ENCODE measurements at regions not wholly inside any gene's neighbourhood (a gene's known extent, or its start where the extent isn't known, plus 50 kb on each side); places are given as distances from the start of the nearest gene placed in this dataset.
"Not testable (repeated sequence)": the region's sequence is repeated elsewhere in the genome, so short reads cannot be mapped to it uniquely, and the experiment has no call there.

DNA sequence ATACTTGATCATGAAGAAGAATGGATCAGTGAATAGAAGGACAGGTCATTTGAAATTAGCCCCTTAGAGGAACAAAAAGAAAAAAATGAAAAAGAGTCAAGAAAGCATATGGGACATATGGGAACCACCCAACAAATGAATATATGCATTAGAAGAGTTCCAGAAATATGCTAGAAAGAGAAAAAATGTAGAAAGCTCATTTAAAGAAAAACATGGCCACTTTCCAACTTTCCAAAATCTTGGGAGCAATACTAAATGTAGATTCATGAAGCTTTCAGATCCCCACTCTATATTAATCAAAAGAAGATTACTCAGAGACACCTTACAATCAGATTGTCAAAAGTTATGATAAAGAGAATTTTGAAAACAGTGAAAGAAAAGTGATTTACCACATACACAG is 334.8 kb upstream of the NMUR2 start:
- no peak overlapping the region for H3K4me3 Mint-ChIP-seq
- peaks cover 7% of the 10 kb centered on the region for H3K9me3 ChIP-seq (ENCODE audit: control insufficient read depth, insufficient read depth, low read length)
- H3K27me3 ChIP-seq (ENCODE audit: control insufficient read depth, insufficient read depth, low read length) = no peaks in the 10 kb centered on the region
- DNase-seq (no peak), ATAC-seq (no peak)
- no peaks in the 10 kb centered on the region for H3K4me1 ChIP-seq (ENCODE audit: control insufficient read depth, insufficient read depth, low read length)
- peaks cover 26% of the 10 kb centered on the region for H3K36me3 Mint-ChIP-seq
- H3K27ac Mint-ChIP-seq = no peak overlapping the region
- TF ChIP-seq, protein P1, sequence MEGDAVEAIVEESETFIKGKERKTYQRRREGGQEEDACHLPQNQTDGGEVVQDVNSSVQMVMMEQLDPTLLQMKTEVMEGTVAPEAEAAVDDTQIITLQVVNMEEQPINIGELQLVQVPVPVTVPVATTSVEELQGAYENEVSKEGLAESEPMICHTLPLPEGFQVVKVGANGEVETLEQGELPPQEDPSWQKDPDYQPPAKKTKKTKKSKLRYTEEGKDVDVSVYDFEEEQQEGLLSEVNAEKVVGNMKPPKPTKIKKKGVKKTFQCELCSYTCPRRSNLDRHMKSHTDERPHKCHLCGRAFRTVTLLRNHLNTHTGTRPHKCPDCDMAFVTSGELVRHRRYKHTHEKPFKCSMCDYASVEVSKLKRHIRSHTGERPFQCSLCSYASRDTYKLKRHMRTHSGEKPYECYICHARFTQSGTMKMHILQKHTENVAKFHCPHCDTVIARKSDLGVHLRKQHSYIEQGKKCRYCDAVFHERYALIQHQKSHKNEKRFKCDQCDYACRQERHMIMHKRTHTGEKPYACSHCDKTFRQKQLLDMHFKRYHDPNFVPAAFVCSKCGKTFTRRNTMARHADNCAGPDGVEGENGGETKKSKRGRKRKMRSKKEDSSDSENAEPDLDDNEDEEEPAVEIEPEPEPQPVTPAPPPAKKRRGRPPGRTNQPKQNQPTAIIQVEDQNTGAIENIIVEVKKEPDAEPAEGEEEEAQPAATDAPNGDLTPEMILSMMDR (IDR thresholded peaks at IDR 0.05) = no peak
- H3K27ac ChIP-seq (ENCODE audit: low read length) = no peak overlapping the region
- H3K4me1 Mint-ChIP-seq = no peaks in the 10 kb centered on the region
- H3K4me3 ChIP-seq (ENCODE audit: low read length) = no peak overlapping the region
- H3K27me3 Mint-ChIP-seq (ENCODE audit: low read depth in 2 of 2) = no peaks in the 10 kb centered on the region
- peaks cover 20% of the 10 kb centered on the region in 2 donors for H3K9me3 Mint-ChIP-seq
- intact Hi-C loops (cut with micrococcal nuclease) = no loop called here
- H3K36me3 ChIP-seq (ENCODE audit: control insufficient read depth, insufficient read depth, low read length) = no peaks in the 10 kb centered on the region

DNA sequence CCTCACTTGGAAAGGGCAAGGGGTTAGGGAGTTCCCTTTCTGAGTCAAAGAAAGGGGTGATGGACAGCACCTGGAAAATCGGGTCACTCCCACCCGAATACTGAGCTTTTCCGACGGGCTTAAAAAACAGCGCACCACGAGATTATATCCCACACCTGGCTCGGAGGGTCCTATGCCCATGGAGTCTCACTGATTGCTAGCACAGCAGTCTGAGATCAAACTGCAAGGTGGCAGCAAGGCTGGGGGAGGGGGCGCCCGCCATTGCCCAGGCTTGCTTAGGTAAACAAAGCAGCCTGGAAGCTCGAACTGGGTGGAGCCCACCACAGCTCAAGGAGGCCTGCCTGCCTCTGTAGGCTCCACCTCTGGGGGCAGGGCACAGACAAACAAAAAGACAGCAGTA is 336.0 kb upstream of the NMUR2 start:
- 90% methylated on average over 7 of the region's 10 CpGs for WGBS (ENCODE audit: insufficient coverage)
- H3K27me3 Mint-ChIP-seq (ENCODE audit: low read depth in 2 of 2); H3K27ac Mint-ChIP-seq; ATAC-seq; DNase-seq; H3K4me1 ChIP-seq (ENCODE audit: control insufficient read depth, insufficient read depth, low read length); H3K36me3 ChIP-seq (ENCODE audit: control insufficient read depth, insufficient read depth, low read length); H3K27me3 ChIP-seq (ENCODE audit: control insufficient read depth, insufficient read depth, low read length); H3K4me1 Mint-ChIP-seq; intact Hi-C loops (cut with micrococcal nuclease); H3K27ac ChIP-seq (ENCODE audit: low read length); H3K4me3 Mint-ChIP-seq; H3K9me3 ChIP-seq (ENCODE audit: control insufficient read depth, insufficient read depth, low read length); H3K4me3 ChIP-seq (ENCODE audit: low read length): not testable (repeated sequence)
- H3K9me3 Mint-ChIP-seq = peaks cover 12 to 18% of the 10 kb centered on the region in 2 donors
- peaks cover 24% of the 10 kb centered on the region for H3K36me3 Mint-ChIP-seq

DNA sequence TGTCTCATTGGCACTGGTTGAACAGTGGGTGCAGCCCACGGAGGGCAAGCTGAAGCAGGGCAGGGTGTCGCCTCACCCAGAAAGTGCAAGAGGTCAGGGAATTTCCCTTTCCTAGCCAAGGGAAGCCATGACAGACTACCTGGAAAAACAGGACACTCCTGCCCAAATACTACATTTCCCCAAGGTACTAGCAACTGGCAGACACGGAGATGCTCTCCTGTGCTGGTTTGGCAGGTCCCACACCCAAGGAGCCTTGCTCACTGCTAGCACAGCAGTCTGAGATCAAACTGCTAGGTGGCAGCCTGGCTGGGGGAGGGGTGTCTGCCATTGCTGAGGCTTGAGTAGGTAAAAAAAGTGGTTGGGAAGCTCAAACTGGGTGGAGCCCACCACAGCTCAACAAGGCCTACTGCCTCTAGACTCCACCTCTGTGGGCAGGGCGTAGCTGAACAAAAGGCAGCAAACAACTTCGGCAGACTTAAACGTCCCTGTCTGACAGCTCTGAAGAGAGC is 382.7 kb upstream of the NMUR2 start:
- WGBS (ENCODE audit: insufficient coverage) = 73% methylated on average over 6 of the region's 6 CpGs
- DNase-seq; H3K27ac ChIP-seq (ENCODE audit: low read length); H3K27ac Mint-ChIP-seq; H3K4me1 ChIP-seq (ENCODE audit: control insufficient read depth, insufficient read depth, low read length); H3K4me3 ChIP-seq (ENCODE audit: low read length); H3K4me1 Mint-ChIP-seq; H3K27me3 ChIP-seq (ENCODE audit: control insufficient read depth, insufficient read depth, low read length); H3K4me3 Mint-ChIP-seq; ATAC-seq; H3K36me3 ChIP-seq (ENCODE audit: control insufficient read depth, insufficient read depth, low read length); H3K36me3 Mint-ChIP-seq; intact Hi-C loops (cut with micrococcal nuclease); H3K9me3 ChIP-seq (ENCODE audit: control insufficient read depth, insufficient read depth, low read length); H3K27me3 Mint-ChIP-seq (ENCODE audit: low read depth in 2 of 2): not testable (repeated sequence)
- peaks cover 10 to 19% of the 10 kb centered on the region in 2 donors for H3K9me3 Mint-ChIP-seq

DNA sequence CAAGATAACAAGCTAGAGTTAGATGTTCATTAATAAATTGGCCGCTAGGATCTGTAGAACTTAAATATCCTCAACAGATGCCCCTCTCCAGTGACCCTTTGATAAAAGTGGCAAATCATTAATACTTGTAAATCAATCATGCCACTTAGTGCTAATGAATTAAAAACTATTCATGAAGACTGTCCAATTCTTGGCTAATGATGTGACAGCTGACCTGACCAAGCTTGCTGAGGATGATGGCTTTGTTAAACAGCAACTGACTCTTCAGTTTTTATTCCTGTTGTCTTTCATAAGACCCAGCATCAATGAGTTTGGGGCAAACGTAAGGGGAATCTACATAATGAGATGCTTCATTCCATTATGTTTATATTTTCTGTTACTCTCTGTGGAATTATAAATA is 396.8 kb upstream of the NMUR2 start:
- Mint-ChIP-seq H3K36me3 (no peaks in the 10 kb centered on the region), H3K27me3 (ENCODE audit: low read depth in 2 of 2) (no peaks in the 10 kb centered on the region), H3K4me3 (no peak overlapping the region), H3K4me1 (no peaks in the 10 kb centered on the region), H3K27ac (no peak overlapping the region), H3K9me3 (peaks cover 6 to 10% of the 10 kb centered on the region in 2 donors)
- TF ChIP-seq, protein P1 (IDR thresholded peaks at IDR 0.05) = no peak
- DNase-seq (no peak), ATAC-seq (no peak)
- H3K36me3 ChIP-seq (ENCODE audit: control insufficient read depth, insufficient read depth, low read length) = no peaks in the 10 kb centered on the region
- no peak overlapping the region for H3K4me3 ChIP-seq (ENCODE audit: low read length)
- H3K27me3 ChIP-seq (ENCODE audit: control insufficient read depth, insufficient read depth, low read length) = no peaks in the 10 kb centered on the region
- no peaks in the 10 kb centered on the region for H3K9me3 ChIP-seq (ENCODE audit: control insufficient read depth, insufficient read depth, low read length)
- no peaks in the 10 kb centered on the region for H3K4me1 ChIP-seq (ENCODE audit: control insufficient read depth, insufficient read depth, low read length)
- H3K27ac ChIP-seq (ENCODE audit: low read length) = no peak overlapping the region
- intact Hi-C loops (cut with micrococcal nuclease) = no loop called here
- WGBS (ENCODE audit: insufficient coverage) = 78% methylated on average over 1 of the region's 2 CpGs

DNA sequence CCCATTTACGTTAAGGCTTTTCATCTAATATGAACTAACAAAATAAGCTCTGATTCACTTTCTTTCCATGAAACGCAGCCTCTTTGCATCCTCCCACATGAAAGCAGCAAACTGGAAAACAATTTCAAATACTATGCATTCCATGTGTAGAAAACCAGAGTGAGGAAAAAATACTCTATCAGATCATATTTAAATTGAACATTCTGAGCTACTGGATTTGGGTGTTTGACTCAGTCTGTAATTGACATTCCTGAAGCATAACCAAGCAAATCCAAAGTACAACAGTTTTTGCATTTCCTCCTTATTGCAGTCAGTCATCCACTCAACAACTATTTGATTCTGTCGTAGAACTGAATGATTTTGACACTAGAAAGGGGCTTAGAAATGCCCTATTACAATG is 399.1 kb upstream of the NMUR2 start:
- Mint-ChIP-seq H3K9me3 (peaks cover 5 to 10% of the 10 kb centered on the region in 2 donors), H3K4me1 (no peaks in the 10 kb centered on the region), H3K36me3 (no peaks in the 10 kb centered on the region), H3K27me3 (ENCODE audit: low read depth in 2 of 2) (no peaks in the 10 kb centered on the region), H3K4me3 (no peak overlapping the region), H3K27ac (no peak overlapping the region)
- DNase-seq (no peak), ATAC-seq (no peak)
- Histone ChIP-seq H3K9me3 (ENCODE audit: control insufficient read depth, insufficient read depth, low read length) (no peaks in the 10 kb centered on the region), H3K4me3 (ENCODE audit: low read length) (no peak overlapping the region), H3K27ac (ENCODE audit: low read length) (no peak overlapping the region), H3K36me3 (ENCODE audit: control insufficient read depth, insufficient read depth, low read length) (no peaks in the 10 kb centered on the region), H3K27me3 (ENCODE audit: control insufficient read depth, insufficient read depth, low read length) (no peaks in the 10 kb centered on the region), H3K4me1 (ENCODE audit: control insufficient read depth, insufficient read depth, low read length) (no peaks in the 10 kb centered on the region)
- intact Hi-C loops (cut with micrococcal nuclease) = no loop called here
- WGBS (ENCODE audit: insufficient coverage) = 80% methylated on average over 3 of the region's 3 CpGs
- TF ChIP-seq, protein P1 (IDR thresholded peaks at IDR 0.05) = no peak

Measured in natural killer cell (primary cell).